ENCODE measurements at regions not wholly inside any gene's neighbourhood (a gene's known extent, or its start where the extent isn't known, plus 50 kb on each side); places are given as distances from the start of the nearest gene placed in this dataset.

DNA sequence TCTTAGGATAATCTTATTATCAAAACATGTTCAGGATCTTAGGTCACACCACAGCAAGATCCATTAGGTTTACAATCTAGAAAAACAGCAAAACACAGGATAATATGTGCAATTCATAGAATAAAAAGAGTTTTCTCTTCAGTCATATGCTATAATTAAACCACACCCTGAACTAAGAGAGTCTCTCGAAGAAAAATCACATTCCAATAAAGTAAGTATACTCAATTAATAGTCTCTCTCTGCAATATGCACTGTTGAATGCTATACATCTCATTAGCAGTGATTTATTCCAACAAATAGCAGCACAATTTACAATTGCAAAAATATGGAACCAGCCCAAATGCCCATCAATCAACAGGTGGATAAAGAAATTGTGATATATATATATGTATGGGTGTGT lies 383.7 kb downstream of the PPP3CA start:
- TF ChIP-seq, protein P1, sequence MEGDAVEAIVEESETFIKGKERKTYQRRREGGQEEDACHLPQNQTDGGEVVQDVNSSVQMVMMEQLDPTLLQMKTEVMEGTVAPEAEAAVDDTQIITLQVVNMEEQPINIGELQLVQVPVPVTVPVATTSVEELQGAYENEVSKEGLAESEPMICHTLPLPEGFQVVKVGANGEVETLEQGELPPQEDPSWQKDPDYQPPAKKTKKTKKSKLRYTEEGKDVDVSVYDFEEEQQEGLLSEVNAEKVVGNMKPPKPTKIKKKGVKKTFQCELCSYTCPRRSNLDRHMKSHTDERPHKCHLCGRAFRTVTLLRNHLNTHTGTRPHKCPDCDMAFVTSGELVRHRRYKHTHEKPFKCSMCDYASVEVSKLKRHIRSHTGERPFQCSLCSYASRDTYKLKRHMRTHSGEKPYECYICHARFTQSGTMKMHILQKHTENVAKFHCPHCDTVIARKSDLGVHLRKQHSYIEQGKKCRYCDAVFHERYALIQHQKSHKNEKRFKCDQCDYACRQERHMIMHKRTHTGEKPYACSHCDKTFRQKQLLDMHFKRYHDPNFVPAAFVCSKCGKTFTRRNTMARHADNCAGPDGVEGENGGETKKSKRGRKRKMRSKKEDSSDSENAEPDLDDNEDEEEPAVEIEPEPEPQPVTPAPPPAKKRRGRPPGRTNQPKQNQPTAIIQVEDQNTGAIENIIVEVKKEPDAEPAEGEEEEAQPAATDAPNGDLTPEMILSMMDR (conservative IDR thresholded peaks at IDR 0.05) = no peak
- TF ChIP-seq EZH2 (IDR thresholded peaks at IDR 0.05; ENCODE audit: low read depth) = no peak
